ENCODE measurements at regions not wholly inside any gene's neighbourhood (a gene's known extent, or its start where the extent isn't known, plus 50 kb on each side); places are given as distances from the start of the nearest gene placed in this dataset.
"Not testable (repeated sequence)": the region's sequence is repeated elsewhere in the genome, so short reads cannot be mapped to it uniquely, and the experiment has no call there.

- no peak for DNase-seq (ENCODE audit: low read depth, low spot score)
Observed at GRCh38 chr2:147420947-147421675, 423.7 kb upstream of the ACVR2A start.

DNA sequence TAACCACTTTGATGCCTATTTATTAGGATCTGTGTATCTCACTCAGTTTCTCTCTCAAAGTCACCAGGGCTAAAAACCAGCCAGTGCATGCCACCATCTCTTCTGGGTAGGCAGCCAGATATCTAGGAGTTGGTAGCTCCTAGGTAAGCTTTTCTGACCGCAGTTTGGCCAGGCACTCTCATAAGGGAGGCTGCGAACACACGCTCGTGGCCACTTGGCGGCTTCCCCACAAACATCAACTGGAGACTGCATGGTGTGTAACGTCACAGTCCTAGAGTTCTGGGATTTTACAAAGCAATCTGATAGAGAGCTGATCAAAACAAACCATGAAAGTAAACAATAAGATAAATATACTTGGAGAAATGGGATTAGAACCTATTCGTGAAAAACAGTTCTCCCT, 424.3 kb upstream of the ACVR2A start:
- DNase-seq (ENCODE audit: low read depth, low spot score), result peak; percentile 3

DNA sequence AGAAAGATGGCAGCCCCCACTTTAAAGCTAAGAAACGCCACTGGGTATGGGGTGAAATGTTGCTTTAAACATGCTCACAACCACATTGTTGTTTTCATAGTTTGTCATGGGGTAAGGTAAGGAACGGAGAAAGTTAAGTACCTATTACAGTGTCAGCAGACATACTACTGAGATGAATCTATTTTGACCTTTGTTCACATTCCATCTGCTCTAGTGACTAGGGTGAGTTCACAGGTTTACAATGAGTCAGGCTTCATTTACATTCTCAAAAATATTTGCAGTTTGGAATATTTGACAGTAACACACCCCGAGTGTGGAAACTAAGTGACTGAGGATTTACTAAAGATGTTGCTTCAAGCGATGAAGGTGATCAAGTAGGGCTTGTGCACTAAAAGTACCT, 428.7 kb upstream of the ACVR2A start:
- no peak for DNase-seq (ENCODE audit: low read depth, low spot score)

- not testable (repeated sequence) for DNase-seq (ENCODE audit: low read depth, low spot score)
Observed at GRCh38 chr2:147414656-147415055, 430.2 kb upstream of the ACVR2A start.

- no peak for DNase-seq (ENCODE audit: low read depth, low spot score)
Observed at GRCh38 chr2:147408357-147408756, 436.5 kb upstream of the ACVR2A start.

DNA sequence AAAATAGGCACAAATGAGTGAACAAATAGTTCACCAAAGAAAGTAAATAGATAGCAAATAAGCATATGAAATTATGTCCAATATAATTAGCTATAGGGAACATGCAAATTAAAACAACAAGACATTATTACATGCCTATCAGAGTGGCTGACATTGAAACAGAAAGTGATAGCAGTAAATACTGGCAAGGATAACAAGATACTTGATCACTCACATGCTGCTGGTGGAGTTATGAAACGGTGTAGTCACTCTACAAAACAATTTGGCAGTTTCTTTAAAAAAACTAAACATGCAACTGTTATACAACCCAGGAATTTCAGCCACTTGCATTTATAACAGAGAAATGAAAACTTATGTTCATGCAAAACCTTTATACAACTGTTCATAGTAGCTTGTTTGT, 439.2 kb upstream of the ACVR2A start:
- no peak for DNase-seq (ENCODE audit: low read depth, low spot score)

DNA sequence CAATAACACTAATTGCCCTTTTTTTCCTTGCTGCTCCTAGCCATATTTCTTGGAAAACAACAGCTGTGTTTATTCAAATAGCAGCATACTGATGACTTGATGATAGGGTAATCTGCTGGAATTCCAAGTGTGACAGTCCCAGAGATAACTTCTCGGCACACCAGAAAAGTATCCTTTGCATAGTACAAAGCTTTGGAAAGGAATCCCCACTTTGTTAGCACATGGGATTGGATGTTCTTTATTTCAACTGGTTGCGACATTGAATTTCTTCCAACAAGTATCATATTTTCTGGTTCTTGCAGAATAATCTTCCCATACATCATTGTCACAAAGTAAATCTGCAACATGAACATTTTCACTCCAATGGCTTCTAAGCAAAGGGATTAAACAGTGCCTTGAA, 445.8 kb upstream of the ACVR2A start:
- no peak for DNase-seq (ENCODE audit: low read depth, low spot score)

- no peak for DNase-seq (ENCODE audit: low read depth, low spot score)
Observed at GRCh38 chr2:147398301-147398700, 446.5 kb upstream of the ACVR2A start.

GRCh38 chr2:147396890-147397289, 447.9 kb upstream of the ACVR2A start:
- no peak for DNase-seq (ENCODE audit: low read depth, low spot score)

DNA sequence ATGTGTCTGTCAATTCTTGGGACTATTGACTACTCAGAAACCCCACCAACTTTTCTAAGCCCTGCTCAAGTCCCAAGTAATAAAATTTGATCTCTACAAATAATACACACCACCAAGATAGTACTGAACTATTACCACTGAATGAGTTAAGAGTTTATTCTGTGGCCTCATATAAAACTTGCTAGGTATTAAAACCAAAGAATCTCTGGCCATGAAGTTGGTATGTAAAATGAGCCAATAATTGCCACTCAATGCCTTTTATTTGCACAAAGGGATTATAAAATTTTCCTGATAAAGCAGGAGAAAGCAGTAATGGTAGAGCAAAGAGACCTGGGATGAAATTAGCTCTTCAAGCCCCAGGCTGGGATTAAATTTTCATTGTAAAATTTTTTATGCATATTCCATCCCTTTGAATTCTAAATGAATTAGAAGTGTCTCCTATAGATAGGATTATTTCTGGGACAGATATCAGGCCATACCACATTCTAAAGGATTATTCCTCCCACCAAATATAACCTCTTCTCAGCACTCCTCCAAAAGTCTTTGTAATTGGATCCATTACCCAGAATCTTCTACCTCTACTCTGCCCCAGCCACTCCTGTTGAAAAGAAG, 450.5 kb upstream of the ACVR2A start:
- DNase-seq (ENCODE audit: low read depth, low spot score), result no peak

- DNase-seq (ENCODE audit: low read depth, low spot score), result no peak
Observed at GRCh38 chr2:147392180-147392579, 452.6 kb upstream of the ACVR2A start.

GRCh38 chr2:147390475-147390874, 454.4 kb upstream of the ACVR2A start:
- no peak for DNase-seq (ENCODE audit: low read depth, low spot score)

- no peak for DNase-seq (ENCODE audit: low read depth, low spot score)
Observed at GRCh38 chr2:147389218-147389617, 455.6 kb upstream of the ACVR2A start.

DNA sequence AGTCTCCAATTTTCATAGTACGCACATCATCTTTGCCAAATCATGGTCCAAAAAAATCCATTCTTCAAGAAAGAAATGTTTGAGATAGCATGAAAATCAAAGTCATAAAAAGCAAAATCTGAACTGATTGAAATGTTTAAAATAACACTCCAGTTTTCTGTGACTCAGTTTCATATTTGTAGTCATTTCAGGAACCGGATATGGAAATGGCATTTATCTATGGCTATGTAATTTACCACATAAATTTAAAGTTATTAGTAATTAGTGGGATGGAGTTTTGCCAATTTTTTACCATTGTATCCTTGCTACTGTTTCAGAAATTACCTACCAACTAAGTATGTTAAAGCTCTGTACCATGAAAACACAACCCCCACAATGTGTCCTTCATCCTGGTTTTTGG, 456.6 kb upstream of the ACVR2A start:
- no peak for DNase-seq (ENCODE audit: low read depth, low spot score)

DNA sequence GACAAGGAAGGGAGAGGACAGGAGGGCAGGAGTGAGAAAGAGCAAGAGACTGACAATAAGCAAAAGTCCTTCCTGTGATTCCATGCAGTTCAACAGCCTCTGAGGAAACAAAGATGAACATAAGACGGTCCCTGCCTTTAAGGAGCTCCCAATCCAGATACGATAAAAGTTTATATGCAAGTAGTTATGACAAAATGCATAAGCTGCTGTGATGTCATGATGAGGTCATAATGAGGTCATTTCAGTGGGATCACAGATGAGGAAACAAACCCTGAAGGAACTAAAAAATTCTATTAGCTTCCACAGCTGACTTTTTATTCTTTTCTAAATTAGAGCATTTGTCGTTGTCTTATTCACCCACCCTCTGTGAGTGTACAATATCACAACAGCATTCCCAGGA, 458.5 kb upstream of the ACVR2A start:
- DNase-seq (ENCODE audit: low read depth, low spot score), result no peak

DNA sequence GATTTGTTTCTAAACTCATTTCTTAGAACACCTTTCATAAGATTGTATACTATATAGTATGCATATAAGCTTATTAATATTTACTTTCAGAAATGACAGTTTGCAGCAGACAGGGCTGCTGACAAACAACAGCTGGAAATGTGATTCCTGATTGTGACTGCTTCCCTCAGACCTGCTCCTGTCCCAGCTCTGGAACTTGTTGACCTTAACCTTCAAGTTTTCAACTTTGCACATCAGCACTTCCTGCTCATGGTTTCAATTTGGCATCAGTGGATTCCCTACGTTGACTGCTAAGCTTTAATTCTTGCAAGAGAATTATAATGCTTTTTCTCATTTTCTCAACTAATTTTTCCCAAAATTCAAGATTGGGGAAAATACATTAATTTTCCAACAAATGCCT, 459.2 kb upstream of the ACVR2A start:
- DNase-seq (ENCODE audit: low read depth, low spot score), result no peak

DNA sequence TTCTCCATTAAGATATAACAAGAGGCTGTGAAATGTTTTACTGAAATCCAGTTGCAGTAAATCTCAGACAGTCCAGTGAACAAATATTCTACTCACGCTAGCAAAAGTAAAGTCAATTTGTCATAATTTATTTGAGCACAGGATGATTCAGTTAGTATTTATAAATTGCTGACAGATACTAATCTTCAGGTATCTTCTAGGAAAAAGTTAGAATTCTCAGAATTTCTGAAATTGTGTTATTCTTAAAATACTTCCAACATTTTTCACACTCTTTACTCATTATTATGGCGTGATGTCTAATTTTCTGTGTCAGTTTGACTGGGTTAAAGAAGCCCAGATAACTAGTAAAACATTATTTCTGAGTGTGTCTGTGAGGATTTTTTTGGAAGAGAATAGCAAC, 460.2 kb upstream of the ACVR2A start:
- no peak for DNase-seq (ENCODE audit: low read depth, low spot score)

DNA sequence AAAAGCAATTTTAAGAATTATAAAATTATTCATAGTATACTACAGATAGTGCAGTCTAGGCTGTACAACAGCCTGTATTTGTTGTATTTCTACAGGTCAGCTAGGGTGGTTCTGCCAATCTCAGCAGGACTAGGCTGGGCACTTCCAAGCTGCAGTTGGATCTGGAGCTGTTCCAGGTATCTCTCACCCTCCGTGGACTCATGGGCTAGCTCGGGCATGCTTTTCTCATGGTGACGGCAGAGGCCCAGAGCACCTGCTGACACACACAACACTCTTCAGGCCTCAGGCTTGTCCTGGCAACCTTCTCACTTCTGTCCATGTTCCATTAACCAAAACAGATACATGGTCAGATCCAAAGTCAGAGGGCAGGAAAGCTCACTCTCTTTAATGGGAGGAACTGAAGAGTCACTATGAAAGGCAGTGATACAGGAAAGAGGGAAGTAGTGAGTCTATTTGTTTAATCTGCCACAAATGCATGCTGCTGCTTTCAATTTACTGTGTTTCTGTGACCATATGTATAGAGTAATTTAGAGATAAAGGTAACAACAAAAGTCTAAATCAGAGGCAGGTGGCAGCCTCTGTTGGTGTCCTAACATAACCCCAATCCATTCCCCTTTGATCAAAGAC, 462.4 kb upstream of the ACVR2A start:
- DNase-seq (ENCODE audit: low read depth, low spot score), result no peak

DNA sequence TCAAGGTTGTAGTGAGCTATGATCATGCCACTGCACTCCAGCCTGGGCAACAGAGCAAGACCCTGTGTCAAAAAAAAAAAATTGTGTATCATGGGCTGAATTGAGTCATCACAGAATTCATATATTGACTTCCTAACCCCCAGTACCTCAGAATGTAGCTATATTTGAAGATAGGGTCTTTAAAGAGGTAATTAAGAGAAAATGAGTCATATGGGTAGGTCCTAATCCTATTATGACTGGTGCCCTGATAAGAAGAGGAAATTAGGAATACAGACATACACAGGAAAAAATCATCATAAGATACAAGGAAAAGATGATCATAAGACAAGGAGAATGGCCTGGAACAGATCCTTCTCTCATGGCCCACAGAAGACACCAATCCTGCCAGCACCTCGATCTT, 466.4 kb upstream of the ACVR2A start:
- no peak for DNase-seq (ENCODE audit: low read depth, low spot score)

DNA sequence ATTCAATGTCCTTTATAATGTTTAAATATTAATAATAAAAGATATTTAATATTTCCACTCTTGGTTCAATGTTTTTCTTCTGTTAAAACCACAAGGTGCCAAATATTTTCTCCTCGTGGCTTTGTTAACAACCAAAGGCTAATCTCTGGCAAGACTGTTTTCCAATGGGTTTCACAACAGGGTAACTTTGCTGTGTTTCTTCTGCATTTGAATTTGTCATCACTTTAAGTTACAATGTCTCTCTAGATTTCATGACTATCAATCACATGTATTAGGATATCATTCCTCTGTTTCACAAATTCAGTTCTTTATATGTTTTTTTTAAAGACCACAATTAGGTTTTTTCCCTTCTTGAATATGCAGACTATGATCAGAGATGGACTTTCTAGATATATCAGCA, 469.8 kb upstream of the ACVR2A start:
- DNase-seq (ENCODE audit: low read depth, low spot score), result no peak

- DNase-seq (ENCODE audit: low read depth, low spot score), result no peak
Observed at GRCh38 chr2:147374423-147374811, 470.4 kb upstream of the ACVR2A start.

- no peak for DNase-seq (ENCODE audit: low read depth, low spot score)
Observed at GRCh38 chr2:147373800-147374422, 470.9 kb upstream of the ACVR2A start.

DNA sequence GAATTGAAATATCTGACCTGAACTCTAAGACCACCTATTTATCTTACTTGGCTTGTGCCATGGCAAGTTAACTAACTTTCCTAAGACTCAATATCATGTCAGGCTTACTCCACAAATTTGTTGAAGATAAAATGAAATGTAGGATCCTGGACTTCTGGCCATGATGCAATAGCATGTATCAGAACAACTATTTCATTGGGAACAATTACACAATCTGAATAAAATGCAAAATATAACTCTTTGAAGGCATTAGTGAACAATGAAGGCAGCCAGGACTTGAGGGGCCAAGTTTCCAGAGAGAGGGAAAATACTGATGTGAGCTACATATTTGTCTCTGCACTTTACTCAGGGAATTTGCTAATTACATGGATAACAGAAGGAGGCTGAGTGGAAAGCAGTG, 476.5 kb upstream of the ACVR2A start:
- DNase-seq (ENCODE audit: low read depth, low spot score), result no peak
